LNCAP (cell line): ENCODE measurements at regions not wholly inside any gene's neighbourhood (a gene's known extent, or its start where the extent isn't known, plus 50 kb on each side); places are given as distances from the start of the nearest gene placed in this dataset.

Experiments
- CTCF ChIP-seq: fragments of 450-650 bp; IDR thresholded peaks from 2 replicates; pipeline ENCODE4 v1.5.1; 2017; ENCODE audit warnings: mild to moderate bottlenecking

- TF ChIP-seq CTCF = no peak
Measured at GRCh38 chr10:10782603-10783002, 235.1 kb upstream of the CELF2 start.

GRCh38 chr10:10785627-10786026, 232.0 kb upstream of the CELF2 start:
- no peak for TF ChIP-seq CTCF

- no peak for TF ChIP-seq CTCF
Measured at GRCh38 chr10:10786109-10787090, 231.3 kb upstream of the CELF2 start.

GRCh38 chr10:10787586-10787985, 230.1 kb upstream of the CELF2 start:
- TF ChIP-seq CTCF = no peak

- TF ChIP-seq CTCF = no peak
Measured at GRCh38 chr10:10788761-10789160, 228.9 kb upstream of the CELF2 start.

GRCh38 chr10:10791869-10792268, 225.8 kb upstream of the CELF2 start:
- no peak for TF ChIP-seq CTCF

- TF ChIP-seq CTCF = no peak
Measured at GRCh38 chr10:10792681-10793080, 225.0 kb upstream of the CELF2 start.
